OCI-LY1 (cell line): ENCODE measurements at regions not wholly inside any gene's neighbourhood (a gene's known extent, or its start where the extent isn't known, plus 50 kb on each side); places are given as distances from the start of the nearest gene placed in this dataset.

ENCODE experiments used
- EZH2 ChIP-seq: fragments of 200-600 bp; sonication (generic), shearing (Covaris generic); IDR thresholded peaks from 2 replicates; pipeline ENCODE4 v1.8.0; 2017; ENCODE audit warnings: borderline replicate concordance, mixed run types, mild to moderate bottlenecking, antibody characterized with exemption, low read length, moderate library complexity, mixed read lengths
- TF ChIP-seq, protein P1 (sequence below): fragments of 200-600 bp; sonication (generic), shearing (Covaris generic); IDR thresholded peaks from 2 replicates; pipeline ENCODE4 v1.5.1; 2017; ENCODE audit warnings: mild to moderate bottlenecking, antibody characterized with exemption, low read length, moderate library complexity, mixed read lengths

DNA sequence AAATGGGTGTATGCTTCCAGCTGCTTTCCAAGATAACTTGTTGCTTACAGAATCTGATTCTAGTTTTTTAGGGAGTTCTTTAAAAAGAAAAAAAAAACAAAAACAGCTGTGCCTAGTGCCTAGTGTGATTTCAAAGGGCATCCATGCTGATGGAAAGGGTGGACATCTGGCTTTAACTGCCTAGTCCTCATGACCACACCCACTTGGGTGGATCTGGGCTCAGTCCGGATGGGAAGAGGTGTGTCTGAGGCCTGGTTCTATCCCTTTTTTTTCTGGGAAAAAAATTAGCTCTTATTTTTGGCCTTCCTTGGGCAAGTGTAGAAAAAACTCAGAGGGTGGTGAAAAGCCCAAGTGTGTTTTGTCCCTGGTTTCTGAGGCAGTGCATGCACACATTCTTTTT lies 132.3 kb upstream of the CDH11 start:
- TF ChIP-seq, protein P1, sequence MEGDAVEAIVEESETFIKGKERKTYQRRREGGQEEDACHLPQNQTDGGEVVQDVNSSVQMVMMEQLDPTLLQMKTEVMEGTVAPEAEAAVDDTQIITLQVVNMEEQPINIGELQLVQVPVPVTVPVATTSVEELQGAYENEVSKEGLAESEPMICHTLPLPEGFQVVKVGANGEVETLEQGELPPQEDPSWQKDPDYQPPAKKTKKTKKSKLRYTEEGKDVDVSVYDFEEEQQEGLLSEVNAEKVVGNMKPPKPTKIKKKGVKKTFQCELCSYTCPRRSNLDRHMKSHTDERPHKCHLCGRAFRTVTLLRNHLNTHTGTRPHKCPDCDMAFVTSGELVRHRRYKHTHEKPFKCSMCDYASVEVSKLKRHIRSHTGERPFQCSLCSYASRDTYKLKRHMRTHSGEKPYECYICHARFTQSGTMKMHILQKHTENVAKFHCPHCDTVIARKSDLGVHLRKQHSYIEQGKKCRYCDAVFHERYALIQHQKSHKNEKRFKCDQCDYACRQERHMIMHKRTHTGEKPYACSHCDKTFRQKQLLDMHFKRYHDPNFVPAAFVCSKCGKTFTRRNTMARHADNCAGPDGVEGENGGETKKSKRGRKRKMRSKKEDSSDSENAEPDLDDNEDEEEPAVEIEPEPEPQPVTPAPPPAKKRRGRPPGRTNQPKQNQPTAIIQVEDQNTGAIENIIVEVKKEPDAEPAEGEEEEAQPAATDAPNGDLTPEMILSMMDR = no peak
- TF ChIP-seq EZH2 = no peak
